Endothelial cell (in vitro differentiated cells): ENCODE measurements at regions not wholly inside any gene's neighbourhood (a gene's known extent, or its start where the extent isn't known, plus 50 kb on each side); places are given as distances from the start of the nearest gene placed in this dataset.
A peak's percentile ranks its signal among the peaks of the same experiment; 100 is the strongest.

Source experiments
- DNase-seq: peaks from one replicate; pipeline ENCODE4 v3.0.0; 2021; ENCODE audit warnings: low spot score
- H3K27ac Mint-ChIP-seq: one replicate; pipeline ENCODE4 v1.8.0; 2021; ENCODE audit warnings: mixed read lengths, inconsistent platforms; ENCODE audit not compliant: unreplicated experiment
- H3K27me3 Mint-ChIP-seq: one replicate; pipeline ENCODE4 v1.8.0; 2021; ENCODE audit warnings: mild to moderate bottlenecking, moderate library complexity, mixed read lengths, inconsistent platforms; ENCODE audit not compliant: unreplicated experiment
- H3K36me3 Mint-ChIP-seq: one replicate; pipeline ENCODE4 v1.8.0; 2021; ENCODE audit warnings: mild to moderate bottlenecking, low read depth, mixed read lengths, inconsistent platforms; ENCODE audit not compliant: unreplicated experiment
- H3K4me1 Mint-ChIP-seq: one replicate; pipeline ENCODE4 v1.8.0; 2021; ENCODE audit warnings: mild to moderate bottlenecking, mixed read lengths, inconsistent platforms; ENCODE audit not compliant: unreplicated experiment
- H3K4me3 Mint-ChIP-seq: one replicate; pipeline ENCODE4 v1.8.0; 2021; ENCODE audit warnings: mild to moderate bottlenecking, mixed read lengths, inconsistent platforms; ENCODE audit not compliant: unreplicated experiment
- H3K9me3 Mint-ChIP-seq: one replicate; pipeline ENCODE4 v1.8.0; 2021; ENCODE audit warnings: mixed read lengths, inconsistent platforms; ENCODE audit not compliant: unreplicated experiment
- CTCF ChIP-seq: fragments of 200-600 bp; sonication (generic); IDR thresholded peaks from one replicate; pipeline ENCODE4 v1.5.0; 2021; ENCODE audit warnings: antibody characterized with exemption; ENCODE audit not compliant: unreplicated experiment

GRCh38 chr3:152960684-152961083 lies 125.8 kb downstream of the P2RY1 start:
- Mint-ChIP-seq H3K4me3 (no peak overlapping the region), H3K36me3 (no peaks in the 10 kb centered on the region), H3K4me1 (peaks cover 4% of the 10 kb centered on the region), H3K9me3 (no peaks in the 10 kb centered on the region), H3K27ac (no peak overlapping the region), H3K27me3 (no peaks in the 10 kb centered on the region)
- DNase-seq: no peak
- no peak for TF ChIP-seq CTCF

GRCh38 chr3:152961323-152961722 lies 126.4 kb downstream of the P2RY1 start:
- H3K27ac Mint-ChIP-seq: no peak overlapping the region
- H3K4me1 Mint-ChIP-seq: no peaks in the 10 kb centered on the region
- no peak overlapping the region for H3K4me3 Mint-ChIP-seq
- H3K27me3 Mint-ChIP-seq: no peaks in the 10 kb centered on the region
- peak; percentile 53 for TF ChIP-seq CTCF
- peak; percentile 31 for DNase-seq
- no peaks in the 10 kb centered on the region for H3K36me3 Mint-ChIP-seq
- no peaks in the 10 kb centered on the region for H3K9me3 Mint-ChIP-seq

- Mint-ChIP-seq H3K36me3 (no peaks in the 10 kb centered on the region), H3K27ac (no peak overlapping the region), H3K4me3 (no peak overlapping the region), H3K9me3 (no peaks in the 10 kb centered on the region), H3K27me3 (no peaks in the 10 kb centered on the region), H3K4me1 (no peaks in the 10 kb centered on the region)
- no peak for DNase-seq
- no peak for TF ChIP-seq CTCF
These were observed 130.1 kb downstream of the P2RY1 start for GRCh38 chr3:152964911-152965609.

GRCh38 chr3:152968388-152969024 lies 133.6 kb downstream of the P2RY1 start:
- Mint-ChIP-seq H3K27ac (no peak overlapping the region), H3K4me3 (no peak overlapping the region), H3K27me3 (no peaks in the 10 kb centered on the region), H3K9me3 (no peaks in the 10 kb centered on the region), H3K36me3 (no peaks in the 10 kb centered on the region), H3K4me1 (no peaks in the 10 kb centered on the region)
- no peak for TF ChIP-seq CTCF
- no peak for DNase-seq

GRCh38 chr3:152969557-152970300 lies 134.8 kb downstream of the P2RY1 start:
- no peak for DNase-seq
- H3K36me3 Mint-ChIP-seq: no peaks in the 10 kb centered on the region
- no peak overlapping the region for H3K4me3 Mint-ChIP-seq
- H3K27ac Mint-ChIP-seq: no peak overlapping the region
- no peaks in the 10 kb centered on the region for H3K27me3 Mint-ChIP-seq
- H3K4me1 Mint-ChIP-seq: no peaks in the 10 kb centered on the region
- no peak for TF ChIP-seq CTCF
- H3K9me3 Mint-ChIP-seq: no peaks in the 10 kb centered on the region
